Activated B cell treated with CpG ODN at 0.5 μM for 24 hours (primary cell): ENCODE measurements at regions not wholly inside any gene's neighbourhood (a gene's known extent, or its start where the extent isn't known, plus 50 kb on each side); places are given as distances from the start of the nearest gene placed in this dataset.

Experiments
- ATAC-seq: fragments of 200-7000 bp; cut with Tn5 transposase; one replicate; pipeline ENCODE4 v1.10.0; 2021; ENCODE audit warnings: low read depth, mild to moderate bottlenecking, moderate library complexity
- CTCF ChIA-PET: fragments of 350-600 bp; sonication (Branson Sonifier 250); formaldehyde crosslinking; loops from one replicate; lab custom pipeline; 2021; ENCODE audit warnings: antibody characterized with exemption; lab: Charles Lee
- POLR2A ChIA-PET: fragments of 350-600 bp; sonication (Branson Sonifier 250); formaldehyde crosslinking; loops from one replicate; lab custom pipeline; 2021; ENCODE audit warnings: antibody characterized with exemption; lab: Charles Lee
- DNase-seq: peaks from one replicate; pipeline ENCODE4 v3.0.0; 2022
- H3K27ac Mint-ChIP-seq: one replicate; pipeline ENCODE4 v1.8.0; 2020; ENCODE audit warnings: mixed read lengths
- H3K27me3 Mint-ChIP-seq: one replicate; pipeline ENCODE4 v1.8.0; 2021; ENCODE audit warnings: mixed read lengths
- H3K36me3 Mint-ChIP-seq: one replicate; pipeline ENCODE4 v1.8.0; 2021; ENCODE audit warnings: low read depth, mixed read lengths
- H3K4me1 Mint-ChIP-seq: one replicate; pipeline ENCODE4 v1.8.0; 2021; ENCODE audit warnings: mixed read lengths
- H3K4me3 Mint-ChIP-seq: one replicate; pipeline ENCODE4 v1.8.0; 2020; ENCODE audit warnings: mild to moderate bottlenecking, mixed read lengths
- H3K9me3 Mint-ChIP-seq: one replicate; pipeline ENCODE4 v1.8.0; 2020; ENCODE audit warnings: mixed read lengths
- intact Hi-C: fragments of 100-400 bp; cut with micrococcal nuclease; formaldehyde crosslinking; loops from one replicate; pipeline ENCODE4 v1.15.1; 2024
- TF ChIP-seq, protein P1 (sequence below): fragments of 200-600 bp; IDR thresholded peaks from one replicate; pipeline ENCODE4 v1.8.0; 2022; ENCODE audit warnings: antibody characterized with exemption, mild to moderate bottlenecking

DNA sequence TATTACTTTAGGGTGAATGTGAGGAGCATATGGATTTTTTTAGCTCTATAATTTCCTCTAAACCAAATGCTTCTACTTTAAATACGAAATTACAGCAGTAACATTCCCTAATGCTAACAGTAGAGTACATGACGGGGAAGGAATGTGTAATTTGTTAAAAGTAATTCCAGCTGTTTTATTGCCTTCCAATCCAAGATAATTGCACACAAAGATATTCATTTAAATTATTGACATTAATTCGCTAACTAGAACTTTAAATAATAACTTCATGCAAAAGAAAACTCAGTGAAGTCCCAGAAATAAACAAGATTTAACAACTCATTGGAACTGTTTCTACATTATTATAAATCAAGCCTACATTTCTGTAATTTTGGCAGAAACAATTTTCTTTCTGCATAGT lies 261.4 kb upstream of the CFAP20DC start:
- Mint-ChIP-seq H3K4me3 (no peak overlapping the region), H3K36me3 (no peaks in the 10 kb centered on the region), H3K9me3 (no peaks in the 10 kb centered on the region), H3K4me1 (no peaks in the 10 kb centered on the region), H3K27me3 (no peaks in the 10 kb centered on the region), H3K27ac (no peak overlapping the region)
- DNase-seq (no peak), ATAC-seq (no peak)
- POLR2A ChIA-PET = no interaction called here
- intact Hi-C loops = no loop called here
- CTCF ChIA-PET = interaction anchor here (0.6 kb wide), 1 partner anchor 260 kb away, joined by 3 read pairs; no protein-coding TSS in a partner anchor
- TF ChIP-seq, protein P1, sequence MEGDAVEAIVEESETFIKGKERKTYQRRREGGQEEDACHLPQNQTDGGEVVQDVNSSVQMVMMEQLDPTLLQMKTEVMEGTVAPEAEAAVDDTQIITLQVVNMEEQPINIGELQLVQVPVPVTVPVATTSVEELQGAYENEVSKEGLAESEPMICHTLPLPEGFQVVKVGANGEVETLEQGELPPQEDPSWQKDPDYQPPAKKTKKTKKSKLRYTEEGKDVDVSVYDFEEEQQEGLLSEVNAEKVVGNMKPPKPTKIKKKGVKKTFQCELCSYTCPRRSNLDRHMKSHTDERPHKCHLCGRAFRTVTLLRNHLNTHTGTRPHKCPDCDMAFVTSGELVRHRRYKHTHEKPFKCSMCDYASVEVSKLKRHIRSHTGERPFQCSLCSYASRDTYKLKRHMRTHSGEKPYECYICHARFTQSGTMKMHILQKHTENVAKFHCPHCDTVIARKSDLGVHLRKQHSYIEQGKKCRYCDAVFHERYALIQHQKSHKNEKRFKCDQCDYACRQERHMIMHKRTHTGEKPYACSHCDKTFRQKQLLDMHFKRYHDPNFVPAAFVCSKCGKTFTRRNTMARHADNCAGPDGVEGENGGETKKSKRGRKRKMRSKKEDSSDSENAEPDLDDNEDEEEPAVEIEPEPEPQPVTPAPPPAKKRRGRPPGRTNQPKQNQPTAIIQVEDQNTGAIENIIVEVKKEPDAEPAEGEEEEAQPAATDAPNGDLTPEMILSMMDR = no peak

DNA sequence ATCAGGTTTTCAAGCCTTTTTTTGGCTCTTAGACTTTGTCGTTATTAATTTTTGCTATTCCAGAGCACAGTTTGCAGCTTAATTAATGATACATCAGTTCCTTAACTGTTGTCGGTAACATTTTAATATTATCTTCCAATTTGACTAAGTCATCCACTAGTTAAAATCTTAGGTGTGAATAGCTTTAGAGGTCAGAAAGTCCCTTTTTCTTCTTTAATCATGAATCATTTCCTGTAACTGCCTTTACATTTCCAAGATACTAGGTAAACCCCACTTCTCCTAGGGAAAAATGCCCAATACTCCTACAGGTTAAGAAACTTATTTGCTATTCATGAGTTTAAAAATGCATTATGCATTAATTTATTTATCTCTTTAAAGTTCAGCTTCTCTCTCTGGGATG lies 260.9 kb upstream of the CFAP20DC start:
- Mint-ChIP-seq H3K27me3 (no peaks in the 10 kb centered on the region), H3K4me3 (no peak overlapping the region), H3K4me1 (no peaks in the 10 kb centered on the region), H3K27ac (no peak overlapping the region), H3K36me3 (no peaks in the 10 kb centered on the region), H3K9me3 (no peaks in the 10 kb centered on the region)
- CTCF ChIA-PET = interaction anchor here (0.6 kb wide), 1 partner anchor 261 kb away, joined by 3 read pairs; no protein-coding TSS in a partner anchor
- ATAC-seq = no peak
- intact Hi-C loops = no loop called here
- no peak for DNase-seq
- TF ChIP-seq, protein P1 = no peak
- POLR2A ChIA-PET = no interaction called here

DNA sequence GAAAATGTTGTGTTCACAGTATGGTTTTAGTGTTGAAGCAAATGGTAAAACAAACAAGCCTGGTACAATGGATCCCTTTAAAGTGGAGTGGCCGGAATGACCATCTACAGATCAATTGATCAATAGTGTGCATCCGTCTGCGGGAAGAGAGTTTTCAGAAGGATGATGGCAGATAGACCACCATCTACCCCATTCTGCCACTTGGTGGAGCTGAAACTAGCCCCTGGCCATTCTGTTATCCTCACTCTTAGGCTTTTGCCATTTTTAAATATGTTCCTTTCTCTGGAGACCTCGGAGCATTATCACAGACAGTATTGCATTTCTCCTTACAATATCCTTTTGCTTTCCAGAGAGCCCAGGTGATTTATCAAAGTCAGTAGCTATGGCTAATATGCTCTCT lies 258.9 kb upstream of the CFAP20DC start:
- DNase-seq (no peak), ATAC-seq (no peak)
- ChIA-PET POLR2A (no interaction called here), CTCF (no interaction called here)
- intact Hi-C loops = no loop called here
- Mint-ChIP-seq H3K4me3 (no peak overlapping the region), H3K4me1 (no peaks in the 10 kb centered on the region), H3K27ac (no peak overlapping the region), H3K9me3 (no peaks in the 10 kb centered on the region), H3K27me3 (no peaks in the 10 kb centered on the region), H3K36me3 (no peaks in the 10 kb centered on the region)
- TF ChIP-seq, protein P1 = no peak

DNA sequence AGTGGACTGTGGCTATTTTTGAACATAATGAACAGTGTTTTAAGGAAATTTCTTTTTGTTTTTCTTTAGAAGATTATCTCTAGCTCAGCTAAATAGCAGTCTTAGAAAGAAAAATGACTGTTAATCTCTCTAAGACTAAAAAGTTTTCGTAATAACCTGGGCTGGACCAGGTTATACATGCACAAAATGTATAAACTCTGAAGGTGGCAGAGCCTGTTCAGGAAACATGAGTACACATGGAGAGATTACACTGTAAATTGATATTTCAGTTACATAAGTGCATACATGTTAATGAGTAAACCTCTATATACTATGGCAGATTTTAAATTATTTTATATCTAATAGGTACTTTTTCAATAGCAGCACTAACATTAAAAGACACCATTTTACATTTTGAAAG lies 258.2 kb upstream of the CFAP20DC start:
- Mint-ChIP-seq H3K4me3 (no peak overlapping the region), H3K9me3 (no peaks in the 10 kb centered on the region), H3K36me3 (no peaks in the 10 kb centered on the region), H3K4me1 (no peaks in the 10 kb centered on the region), H3K27me3 (no peaks in the 10 kb centered on the region), H3K27ac (no peak overlapping the region)
- ChIA-PET CTCF (no interaction called here), POLR2A (no interaction called here)
- no peak for DNase-seq
- intact Hi-C loops = no loop called here
- no peak for ATAC-seq
- TF ChIP-seq, protein P1 = no peak

DNA sequence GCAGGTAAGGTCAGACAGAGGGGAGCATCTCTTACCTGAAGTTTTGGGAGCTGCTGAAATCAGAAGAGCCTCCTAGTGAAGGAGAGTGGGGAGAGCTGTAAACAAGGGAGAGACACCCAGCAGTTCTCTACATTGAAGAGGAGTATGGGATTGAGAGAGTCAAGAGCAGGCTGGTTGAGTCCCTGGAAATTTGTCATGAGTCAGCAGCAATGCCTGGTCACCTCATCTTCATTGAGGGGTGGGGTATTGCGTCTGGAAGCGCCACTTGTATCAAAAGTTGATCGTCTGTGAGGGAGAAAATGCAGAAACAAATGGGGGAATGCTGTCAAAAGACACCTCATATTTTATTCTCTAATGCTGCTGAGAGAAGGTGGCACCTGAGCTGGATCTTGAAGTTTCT lies 256.6 kb upstream of the CFAP20DC start:
- ATAC-seq = no peak
- intact Hi-C loops = no loop called here
- no peaks in the 10 kb centered on the region for H3K9me3 Mint-ChIP-seq
- H3K27me3 Mint-ChIP-seq = no peaks in the 10 kb centered on the region
- peaks cover 6% of the 10 kb centered on the region for H3K4me1 Mint-ChIP-seq
- H3K27ac Mint-ChIP-seq = no peak overlapping the region
- DNase-seq = no peak
- no peaks in the 10 kb centered on the region for H3K36me3 Mint-ChIP-seq
- TF ChIP-seq, protein P1 = no peak
- no peak overlapping the region for H3K4me3 Mint-ChIP-seq
- ChIA-PET CTCF (interaction anchor here (1.0 kb wide), 1 partner anchor 9 kb away, joined by 4 read pairs; no protein-coding TSS in a partner anchor), POLR2A (no interaction called here)
